ENCODE measurements at regions not wholly inside any gene's neighbourhood (a gene's known extent, or its start where the extent isn't known, plus 50 kb on each side); places are given as distances from the start of the nearest gene placed in this dataset.
A peak's percentile ranks its signal among the peaks of the same experiment; 100 is the strongest.

- no peaks in the 10 kb centered on the region for H3K4me1 ChIP-seq (ENCODE audit: insufficient read depth, low read length, poor library complexity, severe bottlenecking)
- CTCF ChIA-PET = no interaction called here
- no peak overlapping the region for H3K4me3 ChIP-seq (ENCODE audit: low read depth, low read length, poor library complexity, severe bottlenecking)
- H3K9me3 ChIP-seq (ENCODE audit: low read depth, low read length, poor library complexity, severe bottlenecking) = no peaks in the 10 kb centered on the region
- intact Hi-C loops (cut with micrococcal nuclease; ENCODE audit: unreplicated experiment) = no loop called here
- no peaks in the 10 kb centered on the region for H3K27me3 ChIP-seq (replicated peaks; ENCODE audit: insufficient read depth, low read depth, low read length, poor library complexity)
- H3K36me3 ChIP-seq (ENCODE audit: insufficient read depth, low read length, poor library complexity, severe bottlenecking) = no peaks in the 10 kb centered on the region
- TF ChIP-seq CTCF (conservative IDR thresholded peaks at IDR 0.05; ENCODE audit: low read depth, low read length) (no peak), EZH2 (IDR thresholded peaks at IDR 0.05; ENCODE audit: borderline replicate concordance, low read depth, low read length, poor library complexity, severe bottlenecking) (no peak)
- POLR2A ChIA-PET (ENCODE audit: low non-redundant PET) = interaction anchor here (0.7 kb wide), 1 partner anchor 220 kb away, joined by 3 read pairs; no protein-coding TSS in a partner anchor
- H3K27ac ChIP-seq (ENCODE audit: low read depth, low read length, poor library complexity, severe bottlenecking) = no peak overlapping the region
- peak; percentile 2 for DNase-seq (ENCODE audit: low spot score)
- BruUV-seq (replicated peaks) = no TSS peak
Measured at GRCh38 chr2:41194230-41194629, 742.3 kb upstream of the SLC8A1 start.

- H3K4me3 ChIP-seq (ENCODE audit: low read depth, low read length, poor library complexity, severe bottlenecking) = no peak overlapping the region
- no peaks in the 10 kb centered on the region for H3K36me3 ChIP-seq (ENCODE audit: insufficient read depth, low read length, poor library complexity, severe bottlenecking)
- peak; percentile 1 for DNase-seq (ENCODE audit: low spot score)
- ChIA-PET POLR2A (ENCODE audit: low non-redundant PET) (no interaction called here), CTCF (interaction anchor here (0.8 kb wide), 1 partner anchor 14 kb away, joined by 3 read pairs; no protein-coding TSS in a partner anchor)
- H3K27ac ChIP-seq (ENCODE audit: low read depth, low read length, poor library complexity, severe bottlenecking) = no peak overlapping the region
- no peaks in the 10 kb centered on the region for H3K9me3 ChIP-seq (ENCODE audit: low read depth, low read length, poor library complexity, severe bottlenecking)
- TF ChIP-seq EZH2 (IDR thresholded peaks at IDR 0.05; ENCODE audit: borderline replicate concordance, low read depth, low read length, poor library complexity, severe bottlenecking) (no peak), CTCF (conservative IDR thresholded peaks at IDR 0.05; ENCODE audit: low read depth, low read length) (no peak)
- H3K27me3 ChIP-seq (replicated peaks; ENCODE audit: insufficient read depth, low read depth, low read length, poor library complexity) = peaks cover 5% of the 10 kb centered on the region
- no peaks in the 10 kb centered on the region for H3K4me1 ChIP-seq (ENCODE audit: insufficient read depth, low read length, poor library complexity, severe bottlenecking)
- no TSS peak for BruUV-seq (replicated peaks)
- intact Hi-C loops (cut with micrococcal nuclease; ENCODE audit: unreplicated experiment) = no loop called here
Measured at GRCh38 chr2:41197781-41198180, 745.9 kb upstream of the SLC8A1 start.

GRCh38 chr2:41199334-41199733 lies 747.4 kb upstream of the SLC8A1 start:
- no peaks in the 10 kb centered on the region for H3K4me1 ChIP-seq (ENCODE audit: insufficient read depth, low read length, poor library complexity, severe bottlenecking)
- BruUV-seq (replicated peaks) = no TSS peak
- TF ChIP-seq CTCF (conservative IDR thresholded peaks at IDR 0.05; ENCODE audit: low read depth, low read length) (no peak), EZH2 (IDR thresholded peaks at IDR 0.05; ENCODE audit: borderline replicate concordance, low read depth, low read length, poor library complexity, severe bottlenecking) (no peak)
- no peak overlapping the region for H3K27ac ChIP-seq (ENCODE audit: low read depth, low read length, poor library complexity, severe bottlenecking)
- intact Hi-C loops (cut with micrococcal nuclease; ENCODE audit: unreplicated experiment) = no loop called here
- H3K36me3 ChIP-seq (ENCODE audit: insufficient read depth, low read length, poor library complexity, severe bottlenecking) = no peaks in the 10 kb centered on the region
- peaks cover 5% of the 10 kb centered on the region for H3K27me3 ChIP-seq (replicated peaks; ENCODE audit: insufficient read depth, low read depth, low read length, poor library complexity)
- POLR2A ChIA-PET (ENCODE audit: low non-redundant PET) = no interaction called here
- no peak overlapping the region for H3K4me3 ChIP-seq (ENCODE audit: low read depth, low read length, poor library complexity, severe bottlenecking)
- H3K9me3 ChIP-seq (ENCODE audit: low read depth, low read length, poor library complexity, severe bottlenecking) = no peaks in the 10 kb centered on the region
- CTCF ChIA-PET = no interaction called here
- DNase-seq (ENCODE audit: low spot score) = no peak

All from A673 (cell line).